ENCODE measurements at regions not wholly inside any gene's neighbourhood (a gene's known extent, or its start where the extent isn't known, plus 50 kb on each side); places are given as distances from the start of the nearest gene placed in this dataset.

DNA sequence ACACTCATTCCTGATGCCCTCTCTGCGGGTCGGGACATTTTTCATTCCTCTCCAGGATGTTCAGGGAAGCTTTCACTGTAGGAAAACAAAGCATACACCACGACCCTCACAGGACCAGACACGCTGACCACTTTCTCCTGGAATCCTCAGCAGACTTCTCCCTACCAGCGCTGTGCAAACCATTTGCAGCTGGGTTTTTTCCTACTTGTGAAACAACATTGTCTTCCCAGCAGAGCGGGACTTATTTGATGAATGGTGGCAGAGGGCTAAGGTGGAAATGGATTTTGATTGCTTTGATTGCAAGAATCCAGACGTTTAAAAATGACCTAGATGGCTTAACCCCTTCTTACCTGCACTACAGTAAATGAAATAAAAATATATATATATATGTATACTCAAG lies 265.9 kb downstream of the TBC1D4 start:
- TF ChIP-seq, protein P1, sequence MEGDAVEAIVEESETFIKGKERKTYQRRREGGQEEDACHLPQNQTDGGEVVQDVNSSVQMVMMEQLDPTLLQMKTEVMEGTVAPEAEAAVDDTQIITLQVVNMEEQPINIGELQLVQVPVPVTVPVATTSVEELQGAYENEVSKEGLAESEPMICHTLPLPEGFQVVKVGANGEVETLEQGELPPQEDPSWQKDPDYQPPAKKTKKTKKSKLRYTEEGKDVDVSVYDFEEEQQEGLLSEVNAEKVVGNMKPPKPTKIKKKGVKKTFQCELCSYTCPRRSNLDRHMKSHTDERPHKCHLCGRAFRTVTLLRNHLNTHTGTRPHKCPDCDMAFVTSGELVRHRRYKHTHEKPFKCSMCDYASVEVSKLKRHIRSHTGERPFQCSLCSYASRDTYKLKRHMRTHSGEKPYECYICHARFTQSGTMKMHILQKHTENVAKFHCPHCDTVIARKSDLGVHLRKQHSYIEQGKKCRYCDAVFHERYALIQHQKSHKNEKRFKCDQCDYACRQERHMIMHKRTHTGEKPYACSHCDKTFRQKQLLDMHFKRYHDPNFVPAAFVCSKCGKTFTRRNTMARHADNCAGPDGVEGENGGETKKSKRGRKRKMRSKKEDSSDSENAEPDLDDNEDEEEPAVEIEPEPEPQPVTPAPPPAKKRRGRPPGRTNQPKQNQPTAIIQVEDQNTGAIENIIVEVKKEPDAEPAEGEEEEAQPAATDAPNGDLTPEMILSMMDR (conservative IDR thresholded peaks at IDR 0.05 in 1 of 2, IDR thresholded peaks at IDR 0.05 in 1 of 2; ENCODE audit: low read depth in 1 of 2, low read length in 2 of 2) = no peak
- no peak for TF ChIP-seq EZH2 (IDR thresholded peaks at IDR 0.05; ENCODE audit: low read length, missing control alignments)

Data from fibroblast of lung (primary cell).